ENCODE measurements at regions not wholly inside any gene's neighbourhood (a gene's known extent, or its start where the extent isn't known, plus 50 kb on each side); places are given as distances from the start of the nearest gene placed in this dataset.

- TF ChIP-seq, protein P1, sequence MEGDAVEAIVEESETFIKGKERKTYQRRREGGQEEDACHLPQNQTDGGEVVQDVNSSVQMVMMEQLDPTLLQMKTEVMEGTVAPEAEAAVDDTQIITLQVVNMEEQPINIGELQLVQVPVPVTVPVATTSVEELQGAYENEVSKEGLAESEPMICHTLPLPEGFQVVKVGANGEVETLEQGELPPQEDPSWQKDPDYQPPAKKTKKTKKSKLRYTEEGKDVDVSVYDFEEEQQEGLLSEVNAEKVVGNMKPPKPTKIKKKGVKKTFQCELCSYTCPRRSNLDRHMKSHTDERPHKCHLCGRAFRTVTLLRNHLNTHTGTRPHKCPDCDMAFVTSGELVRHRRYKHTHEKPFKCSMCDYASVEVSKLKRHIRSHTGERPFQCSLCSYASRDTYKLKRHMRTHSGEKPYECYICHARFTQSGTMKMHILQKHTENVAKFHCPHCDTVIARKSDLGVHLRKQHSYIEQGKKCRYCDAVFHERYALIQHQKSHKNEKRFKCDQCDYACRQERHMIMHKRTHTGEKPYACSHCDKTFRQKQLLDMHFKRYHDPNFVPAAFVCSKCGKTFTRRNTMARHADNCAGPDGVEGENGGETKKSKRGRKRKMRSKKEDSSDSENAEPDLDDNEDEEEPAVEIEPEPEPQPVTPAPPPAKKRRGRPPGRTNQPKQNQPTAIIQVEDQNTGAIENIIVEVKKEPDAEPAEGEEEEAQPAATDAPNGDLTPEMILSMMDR (IDR thresholded peaks at IDR 0.05; ENCODE audit: low read depth, low read length), result no peak
- DNase-seq (ENCODE audit: low read depth in 2 of 2), result no peak
- no peak overlapping the region for H3K4me3 ChIP-seq (replicated peaks in 1 of 2; ENCODE audit: low read depth in 2 of 2, low read length in 2 of 2)
These were observed 415.9 kb downstream of the TDRD15 start for GRCh38 chr2:21539685-21540084.

- TF ChIP-seq, protein P1 (IDR thresholded peaks at IDR 0.05; ENCODE audit: low read depth, low read length), result no peak
- H3K4me3 ChIP-seq (replicated peaks in 1 of 2; ENCODE audit: low read depth in 2 of 2, low read length in 2 of 2), result no peak overlapping the region
- no peak for DNase-seq (ENCODE audit: low read depth in 2 of 2)
These were observed 419.9 kb downstream of the TDRD15 start for GRCh38 chr2:21543630-21544029.

GRCh38 chr2:21544392-21544791 is 420.6 kb downstream of the TDRD15 start:
- no peak overlapping the region for H3K4me3 ChIP-seq (replicated peaks in 1 of 2; ENCODE audit: low read depth in 2 of 2, low read length in 2 of 2)
- TF ChIP-seq, protein P1 (IDR thresholded peaks at IDR 0.05; ENCODE audit: low read depth, low read length), result no peak
- DNase-seq (ENCODE audit: low read depth in 2 of 2), result no peak

DNA sequence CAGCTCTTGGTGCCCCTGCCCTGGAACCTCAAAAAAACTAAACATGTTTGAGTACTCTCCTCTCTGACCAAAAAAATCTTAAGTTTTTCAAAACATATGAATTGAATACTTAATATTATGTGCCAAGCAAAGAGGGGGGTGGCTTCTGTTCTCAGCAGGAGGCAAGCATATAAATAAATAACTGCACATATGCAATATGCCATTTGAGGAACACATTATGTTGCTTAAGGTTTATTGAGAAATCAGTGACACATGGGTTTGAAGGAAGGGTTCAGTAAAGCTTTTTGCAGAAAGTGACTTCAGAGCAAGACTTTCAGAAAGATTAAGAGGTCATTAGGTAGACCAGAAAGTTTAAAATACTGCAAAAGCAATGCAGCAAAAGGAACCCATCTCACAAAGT is 429.2 kb downstream of the TDRD15 start:
- no peak for DNase-seq (ENCODE audit: low read depth in 2 of 2)
- TF ChIP-seq, protein P1 (IDR thresholded peaks at IDR 0.05; ENCODE audit: low read depth, low read length), result no peak
- H3K4me3 ChIP-seq (replicated peaks in 1 of 2; ENCODE audit: low read depth in 2 of 2, low read length in 2 of 2), result no peak overlapping the region

DNA sequence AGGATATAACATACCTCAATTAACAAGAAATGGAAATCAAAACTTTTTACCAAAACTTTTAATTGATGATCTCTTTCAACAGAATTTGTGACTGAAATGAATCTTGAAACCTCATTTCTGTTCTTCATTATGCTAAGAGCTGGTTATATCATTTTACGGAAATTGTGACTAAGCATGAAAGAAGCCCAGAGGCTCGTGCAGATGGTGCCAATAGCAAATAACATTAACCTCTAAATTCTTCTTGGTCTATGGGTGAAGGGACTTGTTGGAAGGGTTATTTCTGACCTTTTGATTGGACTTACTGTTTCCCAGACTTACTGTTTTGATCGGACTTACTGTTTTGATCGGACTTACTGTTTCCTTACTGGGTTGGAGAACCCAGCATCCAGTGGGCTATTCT is 435.6 kb downstream of the TDRD15 start:
- TF ChIP-seq, protein P1 (IDR thresholded peaks at IDR 0.05; ENCODE audit: low read depth, low read length), result no peak
- DNase-seq (ENCODE audit: low read depth in 2 of 2), result no peak
- H3K4me3 ChIP-seq (replicated peaks in 1 of 2; ENCODE audit: low read depth in 2 of 2, low read length in 2 of 2), result no peak overlapping the region

- TF ChIP-seq, protein P1 (IDR thresholded peaks at IDR 0.05; ENCODE audit: low read depth, low read length), result no peak
- no peak for DNase-seq (ENCODE audit: low read depth in 2 of 2)
- H3K4me3 ChIP-seq (replicated peaks in 1 of 2; ENCODE audit: low read depth in 2 of 2, low read length in 2 of 2), result no peak overlapping the region
These were observed 438.2 kb downstream of the TDRD15 start for GRCh38 chr2:21561965-21562364.

- no peak overlapping the region for H3K4me3 ChIP-seq (replicated peaks in 1 of 2; ENCODE audit: low read depth in 2 of 2, low read length in 2 of 2)
- DNase-seq (ENCODE audit: low read depth in 2 of 2), result no peak
- TF ChIP-seq, protein P1 (IDR thresholded peaks at IDR 0.05; ENCODE audit: low read depth, low read length), result no peak
These were observed 443.6 kb downstream of the TDRD15 start for GRCh38 chr2:21567395-21567794.

Measured in cardiac fibroblast (primary cell).